A673 (cell line): ENCODE measurements at regions not wholly inside any gene's neighbourhood (a gene's known extent, or its start where the extent isn't known, plus 50 kb on each side); places are given as distances from the start of the nearest gene placed in this dataset.

Source experiments
- BruUV-seq: library from RNA; stranded (reverse); fragments of 400-500 nt; replicated peaks from 2 replicates; lab custom pipeline; 2021; lab: Mats Ljungman, UMichigan
- CTCF ChIA-PET: fragments of 300-600 bp; sonication (Branson Sonifier 250); formaldehyde crosslinking; loops from one replicate; lab custom pipeline; 2022; ENCODE audit warnings: antibody characterized with exemption; lab: Charles Lee
- POLR2A ChIA-PET: fragments of 300-600 bp; sonication (Branson Sonifier 250); formaldehyde crosslinking; loops from one replicate; lab custom pipeline; 2022; ENCODE audit warnings: antibody characterized with exemption; ENCODE audit not compliant: low non-redundant PET; lab: Charles Lee
- DNase-seq: peaks from one replicate; pipeline ENCODE4 v3.0.0-alpha.2; 2015; ENCODE audit warnings: low spot score
- H3K27ac ChIP-seq: fragments of 200-600 bp; sonication (generic); 2 replicates; pipeline ENCODE4 v1.5.1; 2016; ENCODE audit warnings: mixed run types, low read depth, mild to moderate bottlenecking, mixed read lengths, antibody characterized with exemption, low read length; ENCODE audit not compliant: poor library complexity, severe bottlenecking
- H3K27me3 ChIP-seq: fragments of 200-600 bp; sonication (generic); replicated peaks from 2 replicates; pipeline ENCODE4 v1.6.1; 2017; ENCODE audit warnings: mixed run types, low read depth, mild to moderate bottlenecking, mixed read lengths, antibody characterized with exemption, low read length; ENCODE audit not compliant: insufficient read depth, poor library complexity
- H3K36me3 ChIP-seq: fragments of 200-600 bp; sonication (generic); 2 replicates; pipeline ENCODE4 v1.6.1; 2016; ENCODE audit warnings: mixed run types, mild to moderate bottlenecking, mixed read lengths, antibody characterized with exemption, low read length; ENCODE audit not compliant: insufficient read depth, poor library complexity, severe bottlenecking
- H3K4me1 ChIP-seq: fragments of 200-600 bp; sonication (generic); 2 replicates; pipeline ENCODE4 v1.6.1; 2017; ENCODE audit warnings: mixed run types, mild to moderate bottlenecking, mixed read lengths, antibody characterized with exemption, low read length; ENCODE audit not compliant: insufficient read depth, poor library complexity, severe bottlenecking
- H3K4me3 ChIP-seq: fragments of 200-600 bp; sonication (generic); 2 replicates; pipeline ENCODE4 v1.5.1; 2016; ENCODE audit warnings: low read depth, mixed run types, mild to moderate bottlenecking, mixed read lengths, low read length; ENCODE audit not compliant: poor library complexity, severe bottlenecking
- H3K9me3 ChIP-seq: fragments of 200-600 bp; sonication (generic); 2 replicates; pipeline ENCODE4 v1.6.1; 2016; ENCODE audit warnings: mixed run types, low read depth, mild to moderate bottlenecking, mixed read lengths, antibody characterized with exemption, low read length; ENCODE audit not compliant: poor library complexity, severe bottlenecking
- EZH2 ChIP-seq: fragments of 200-600 bp; sonication (generic); IDR thresholded peaks from 2 replicates; pipeline ENCODE4 v1.6.1; 2017; ENCODE audit warnings: borderline replicate concordance, low read depth, mild to moderate bottlenecking, mixed read lengths, antibody characterized with exemption, low read length; ENCODE audit not compliant: poor library complexity, severe bottlenecking
- intact Hi-C: fragments of 100-400 bp; cut with micrococcal nuclease; formaldehyde crosslinking; loops from one replicate; pipeline ENCODE4 v1.10.0; 2022; ENCODE audit not compliant: unreplicated experiment
- TF ChIP-seq, protein P1 (sequence below): fragments of 300-800, 200-600 bp; sonication (generic); conservative IDR thresholded peaks from 2 replicates; pipeline ENCODE4 v1.5.1; 2017; ENCODE audit warnings: low read depth, mild to moderate bottlenecking, antibody characterized with exemption, low read length, moderate library complexity, mixed read lengths

DNA sequence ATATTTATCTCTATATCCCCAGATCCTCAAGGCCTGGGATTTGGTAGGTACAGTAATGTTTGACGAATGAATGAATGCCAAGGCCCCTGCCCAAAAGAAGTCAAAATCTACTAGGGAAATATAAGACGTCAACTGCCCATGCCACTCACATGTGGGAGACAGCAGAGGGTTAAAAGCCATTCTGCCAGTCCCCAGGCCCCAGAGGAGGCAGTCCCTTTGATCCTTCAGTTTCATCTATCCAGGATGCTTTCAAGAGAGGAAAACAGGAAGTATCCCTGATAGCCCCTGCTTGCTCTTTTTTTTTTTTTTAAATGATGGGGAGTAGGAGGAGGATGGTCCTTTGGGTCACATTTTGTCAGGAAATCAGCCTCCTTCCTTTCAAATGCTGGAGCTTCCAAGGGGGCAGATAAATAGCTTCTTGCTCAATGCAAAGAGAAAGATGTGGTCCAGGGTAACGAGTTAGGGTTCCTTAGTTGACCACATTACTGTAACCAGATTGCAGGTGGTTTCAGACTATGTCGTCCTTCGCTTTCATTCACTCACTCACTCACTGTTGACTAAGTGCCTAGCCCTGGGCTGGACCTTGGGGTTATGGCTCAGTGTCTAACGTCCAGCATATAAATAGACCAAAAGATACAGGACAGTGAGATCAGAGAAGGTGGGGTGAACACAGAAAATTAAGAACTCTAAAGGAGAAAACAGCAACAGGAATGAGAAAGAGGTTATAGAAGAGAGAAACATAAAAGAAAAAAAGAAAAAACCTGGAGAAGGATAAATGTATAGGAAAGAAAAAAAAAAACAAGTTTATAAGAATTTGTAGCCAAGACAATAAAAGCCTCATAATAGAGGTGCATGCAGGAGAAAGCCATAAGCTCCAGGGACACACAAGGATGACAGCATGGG, 64.6 kb upstream of the PIM1 start:
- POLR2A ChIA-PET = no interaction called here
- BruUV-seq = no TSS peak
- H3K27me3 ChIP-seq = no peaks in the 10 kb centered on the region
- CTCF ChIA-PET = no interaction called here
- peaks cover 34% of the 10 kb centered on the region for H3K4me1 ChIP-seq
- TF ChIP-seq, protein P1, sequence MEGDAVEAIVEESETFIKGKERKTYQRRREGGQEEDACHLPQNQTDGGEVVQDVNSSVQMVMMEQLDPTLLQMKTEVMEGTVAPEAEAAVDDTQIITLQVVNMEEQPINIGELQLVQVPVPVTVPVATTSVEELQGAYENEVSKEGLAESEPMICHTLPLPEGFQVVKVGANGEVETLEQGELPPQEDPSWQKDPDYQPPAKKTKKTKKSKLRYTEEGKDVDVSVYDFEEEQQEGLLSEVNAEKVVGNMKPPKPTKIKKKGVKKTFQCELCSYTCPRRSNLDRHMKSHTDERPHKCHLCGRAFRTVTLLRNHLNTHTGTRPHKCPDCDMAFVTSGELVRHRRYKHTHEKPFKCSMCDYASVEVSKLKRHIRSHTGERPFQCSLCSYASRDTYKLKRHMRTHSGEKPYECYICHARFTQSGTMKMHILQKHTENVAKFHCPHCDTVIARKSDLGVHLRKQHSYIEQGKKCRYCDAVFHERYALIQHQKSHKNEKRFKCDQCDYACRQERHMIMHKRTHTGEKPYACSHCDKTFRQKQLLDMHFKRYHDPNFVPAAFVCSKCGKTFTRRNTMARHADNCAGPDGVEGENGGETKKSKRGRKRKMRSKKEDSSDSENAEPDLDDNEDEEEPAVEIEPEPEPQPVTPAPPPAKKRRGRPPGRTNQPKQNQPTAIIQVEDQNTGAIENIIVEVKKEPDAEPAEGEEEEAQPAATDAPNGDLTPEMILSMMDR = no peak
- no peak for TF ChIP-seq EZH2
- intact Hi-C loops = no loop called here
- H3K36me3 ChIP-seq = no peaks in the 10 kb centered on the region
- no peak overlapping the region for H3K4me3 ChIP-seq
- H3K27ac ChIP-seq = no peak overlapping the region
- DNase-seq = no peak
- H3K9me3 ChIP-seq = no peaks in the 10 kb centered on the region

DNA sequence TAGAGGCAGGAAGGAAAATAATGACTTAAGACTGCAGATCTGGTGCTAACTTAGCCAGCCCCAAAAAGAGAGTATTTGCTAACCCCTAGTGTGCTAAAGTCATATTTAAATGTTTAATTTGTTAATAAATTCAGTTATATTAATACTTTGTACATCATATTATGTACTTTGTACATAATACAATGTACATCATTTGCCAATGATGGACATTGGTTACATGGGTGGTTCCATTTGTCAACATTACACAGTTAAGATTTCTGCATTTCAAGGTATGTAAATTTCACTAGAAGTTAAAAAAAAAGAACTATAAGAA, 63.9 kb upstream of the PIM1 start:
- BruUV-seq = no TSS peak
- no peak for DNase-seq
- H3K4me3 ChIP-seq = no peak overlapping the region
- no peak overlapping the region for H3K27ac ChIP-seq
- H3K36me3 ChIP-seq = no peaks in the 10 kb centered on the region
- TF ChIP-seq EZH2 = no peak
- TF ChIP-seq, protein P1 = no peak
- peaks cover 37% of the 10 kb centered on the region for H3K4me1 ChIP-seq
- ChIA-PET POLR2A (no interaction called here), CTCF (no interaction called here)
- H3K27me3 ChIP-seq = no peaks in the 10 kb centered on the region
- H3K9me3 ChIP-seq = no peaks in the 10 kb centered on the region
- intact Hi-C loops = no loop called here

DNA sequence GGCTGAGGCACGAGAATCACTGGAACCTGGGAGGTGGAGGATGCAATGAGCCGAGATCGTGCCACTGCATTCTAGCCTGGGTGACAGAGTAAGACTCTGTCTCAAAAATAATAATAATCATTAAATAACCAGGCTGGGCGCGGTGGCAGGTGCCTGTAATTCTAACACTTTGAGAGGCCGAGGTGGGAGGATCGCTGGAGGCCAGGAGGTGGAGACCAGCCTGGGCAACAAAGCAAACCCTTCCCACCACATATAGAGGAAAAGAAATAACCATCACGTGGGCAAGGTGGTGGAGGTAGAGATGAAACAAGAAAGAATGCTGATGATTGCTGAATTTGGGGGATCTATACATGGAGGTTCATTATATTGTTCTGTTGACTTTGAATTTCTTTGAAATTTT, 63.4 kb upstream of the PIM1 start:
- TF ChIP-seq, protein P1 = no peak
- TF ChIP-seq EZH2 = no peak
- H3K4me3 ChIP-seq = no peak overlapping the region
- no peak overlapping the region for H3K27ac ChIP-seq
- H3K4me1 ChIP-seq = peaks cover 32% of the 10 kb centered on the region
- no peaks in the 10 kb centered on the region for H3K36me3 ChIP-seq
- no TSS peak for BruUV-seq
- DNase-seq = no peak
- POLR2A ChIA-PET = no interaction called here
- no peaks in the 10 kb centered on the region for H3K9me3 ChIP-seq
- CTCF ChIA-PET = no interaction called here
- intact Hi-C loops = no loop called here
- H3K27me3 ChIP-seq = no peaks in the 10 kb centered on the region
